Activated T-helper 1 cell treated with anti-CD3 and anti-CD28 coated beads, Interleukin-12 subunit alpha, Interleukin-12 subunit beta, Interleukin-2, Interleukin-4 antibody, amounts not matched to agents 30 ng/mL and 10 ng/mL and 1 ng/mL, durations not matched to agents 14 hours and 24 hours and 36 hours (primary cell): ENCODE measurements at regions not wholly inside any gene's neighbourhood (a gene's known extent, or its start where the extent isn't known, plus 50 kb on each side); places are given as distances from the start of the nearest gene placed in this dataset.

Experiments
- DNase-seq: peaks from one replicate; pipeline ENCODE4 v3.0.0; 2021; ENCODE audit warnings: low spot score
- H3K27ac Mint-ChIP-seq: one replicate; pipeline ENCODE4 v1.8.0; 2021; ENCODE audit warnings: mild to moderate bottlenecking, mixed read lengths
- H3K27me3 Mint-ChIP-seq: one replicate; pipeline ENCODE4 v1.8.0; 2022; ENCODE audit warnings: mild to moderate bottlenecking, moderate library complexity, mixed read lengths; ENCODE audit not compliant: insufficient read depth
- H3K36me3 Mint-ChIP-seq: one replicate; pipeline ENCODE4 v1.8.0; 2021; ENCODE audit warnings: low read depth, mixed read lengths
- H3K4me1 Mint-ChIP-seq: one replicate; pipeline ENCODE4 v1.8.0; 2021; ENCODE audit warnings: low read depth, mixed read lengths
- H3K4me3 Mint-ChIP-seq: one replicate; pipeline ENCODE4 v1.8.0; 2021; ENCODE audit warnings: mild to moderate bottlenecking, moderate library complexity, mixed read lengths
- H3K9me3 Mint-ChIP-seq: one replicate; pipeline ENCODE4 v1.8.0; 2021; ENCODE audit warnings: mixed read lengths
- intact Hi-C: fragments of 100-400 bp; cut with micrococcal nuclease; formaldehyde crosslinking; loops from one replicate; pipeline ENCODE4 v1.15.1; 2024

GRCh38 chr2:137729305-137729704, 235.0 kb upstream of the HNMT start:
- intact Hi-C loops, result no loop called here
- no peak overlapping the region for H3K27ac Mint-ChIP-seq
- no peaks in the 10 kb centered on the region for H3K36me3 Mint-ChIP-seq
- H3K4me3 Mint-ChIP-seq, result no peak overlapping the region
- DNase-seq, result no peak
- H3K4me1 Mint-ChIP-seq, result no peaks in the 10 kb centered on the region
- peaks cover 4% of the 10 kb centered on the region for H3K9me3 Mint-ChIP-seq
- H3K27me3 Mint-ChIP-seq, result no peaks in the 10 kb centered on the region

- Mint-ChIP-seq H3K27me3 (no peaks in the 10 kb centered on the region), H3K4me3 (no peak overlapping the region), H3K9me3 (peaks cover 9% of the 10 kb centered on the region), H3K27ac (no peak overlapping the region), H3K36me3 (no peaks in the 10 kb centered on the region), H3K4me1 (no peaks in the 10 kb centered on the region)
- intact Hi-C loops, result no loop called here
- no peak for DNase-seq
These were observed 226.7 kb upstream of the HNMT start for GRCh38 chr2:137737559-137737958.

GRCh38 chr2:137741784-137742362, 222.4 kb upstream of the HNMT start:
- no peak overlapping the region for H3K4me3 Mint-ChIP-seq
- H3K27me3 Mint-ChIP-seq, result no peaks in the 10 kb centered on the region
- no peak overlapping the region for H3K27ac Mint-ChIP-seq
- H3K4me1 Mint-ChIP-seq, result no peaks in the 10 kb centered on the region
- no peak for DNase-seq
- peaks cover 5% of the 10 kb centered on the region for H3K9me3 Mint-ChIP-seq
- intact Hi-C loops, result no loop called here
- H3K36me3 Mint-ChIP-seq, result no peaks in the 10 kb centered on the region

DNA sequence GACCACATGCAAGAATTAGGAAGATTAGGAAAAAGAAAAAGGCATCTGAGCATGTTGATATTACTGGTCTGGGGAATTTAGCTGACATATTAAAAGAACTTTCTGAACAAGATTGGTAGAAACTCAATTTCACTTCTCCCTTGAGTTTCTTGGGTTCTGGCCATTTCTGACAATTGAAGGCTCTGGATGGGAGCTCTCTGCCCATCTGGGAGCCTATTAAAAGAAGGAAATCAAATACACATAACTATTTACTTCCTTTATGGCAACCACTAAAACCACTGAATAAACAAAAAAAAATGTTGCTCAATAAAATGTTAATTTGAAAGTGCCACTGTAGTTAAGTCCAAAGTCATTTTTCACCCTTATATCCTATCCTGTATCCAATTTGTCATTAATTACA, 216.8 kb upstream of the HNMT start:
- Mint-ChIP-seq H3K4me3 (no peak overlapping the region), H3K27me3 (no peaks in the 10 kb centered on the region), H3K27ac (no peak overlapping the region), H3K4me1 (no peaks in the 10 kb centered on the region), H3K36me3 (no peaks in the 10 kb centered on the region), H3K9me3 (no peaks in the 10 kb centered on the region)
- intact Hi-C loops, result no loop called here
- no peak for DNase-seq

GRCh38 chr2:137748533-137748932, 215.7 kb upstream of the HNMT start:
- H3K27me3 Mint-ChIP-seq, result no peaks in the 10 kb centered on the region

DNA sequence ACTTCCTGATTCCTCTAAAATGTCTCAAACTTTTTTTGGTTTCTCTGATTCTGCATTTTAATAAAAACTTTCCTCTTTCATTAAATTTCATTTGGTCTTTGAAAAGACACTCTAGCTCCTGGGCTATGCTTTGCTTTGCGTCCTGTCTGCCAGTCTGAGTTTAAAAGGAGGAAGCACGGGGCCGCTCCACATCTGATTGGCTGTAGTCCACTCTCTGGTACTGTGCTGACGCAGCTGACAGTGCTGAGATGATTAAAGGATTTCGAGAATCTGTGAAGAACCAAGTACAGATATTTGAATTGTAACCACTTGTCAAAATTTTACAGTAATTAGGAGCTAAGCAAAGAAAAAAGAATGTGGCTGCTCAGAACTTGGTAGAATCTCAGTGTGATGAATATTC, 199.6 kb upstream of the HNMT start:
- no peak overlapping the region for H3K27ac Mint-ChIP-seq
- intact Hi-C loops, result no loop called here
- H3K36me3 Mint-ChIP-seq, result no peaks in the 10 kb centered on the region
- H3K9me3 Mint-ChIP-seq, result peaks cover under 1% of the 10 kb centered on the region
- H3K4me3 Mint-ChIP-seq, result no peak overlapping the region
- no peaks in the 10 kb centered on the region for H3K27me3 Mint-ChIP-seq
- no peak for DNase-seq
- H3K4me1 Mint-ChIP-seq, result no peaks in the 10 kb centered on the region

More at GRCh38 chr2:137748533-137748932, 215.7 kb upstream of the HNMT start:
- no peak overlapping the region for H3K4me3 Mint-ChIP-seq
- no peak for DNase-seq
- H3K27ac Mint-ChIP-seq, result no peak overlapping the region
- no peaks in the 10 kb centered on the region for H3K9me3 Mint-ChIP-seq
- intact Hi-C loops, result no loop called here
- H3K4me1 Mint-ChIP-seq, result no peaks in the 10 kb centered on the region
- H3K36me3 Mint-ChIP-seq, result no peaks in the 10 kb centered on the region

DNA sequence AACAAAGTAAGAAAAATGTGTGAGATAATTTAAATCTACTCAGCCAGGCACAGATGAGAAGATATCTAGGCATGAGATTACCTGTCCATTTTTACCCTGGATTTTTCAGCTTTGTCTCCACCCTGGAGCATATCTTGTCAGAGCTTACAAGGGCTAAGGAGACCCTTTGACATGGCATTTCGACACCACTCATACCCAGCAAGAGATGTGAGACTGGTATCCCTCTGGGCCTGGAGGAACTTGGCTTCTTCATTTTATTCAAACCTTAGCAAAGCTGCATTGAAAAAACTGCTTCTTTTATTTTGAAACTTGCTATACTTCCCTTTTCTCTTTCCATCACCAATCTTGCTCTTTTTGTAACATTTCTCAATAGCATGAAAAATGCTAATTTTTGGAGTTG, 194.9 kb upstream of the HNMT start:
- Mint-ChIP-seq H3K27me3 (no peaks in the 10 kb centered on the region), H3K4me3 (no peak overlapping the region), H3K4me1 (no peaks in the 10 kb centered on the region), H3K27ac (no peak overlapping the region), H3K36me3 (no peaks in the 10 kb centered on the region), H3K9me3 (no peaks in the 10 kb centered on the region)
- intact Hi-C loops, result no loop called here
- no peak for DNase-seq

GRCh38 chr2:137770166-137770565, 194.1 kb upstream of the HNMT start:
- Mint-ChIP-seq H3K4me3 (no peak overlapping the region), H3K9me3 (no peaks in the 10 kb centered on the region), H3K27me3 (no peaks in the 10 kb centered on the region), H3K36me3 (no peaks in the 10 kb centered on the region), H3K27ac (no peak overlapping the region), H3K4me1 (no peaks in the 10 kb centered on the region)
- DNase-seq, result no peak
- intact Hi-C loops, result no loop called here

DNA sequence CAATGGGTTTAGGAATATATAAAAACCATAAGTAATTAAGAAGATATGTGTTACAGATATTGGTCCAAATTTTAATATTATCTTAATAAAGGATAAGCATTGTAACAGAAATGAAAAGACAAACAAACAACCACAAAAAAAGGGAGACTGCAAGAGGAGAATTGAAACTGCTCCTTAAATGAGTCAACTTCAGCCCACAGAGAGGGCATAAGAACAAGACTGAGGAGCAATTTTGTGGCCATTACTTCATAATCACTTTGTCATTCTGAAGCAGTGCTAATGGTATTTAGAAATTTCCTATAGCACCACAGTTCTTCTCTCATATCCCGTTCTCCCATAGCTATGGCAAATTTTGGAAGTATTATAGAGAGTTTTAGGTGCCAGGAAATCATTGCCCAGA, 193.2 kb upstream of the HNMT start:
- DNase-seq, result no peak
- intact Hi-C loops, result no loop called here
- H3K4me3 Mint-ChIP-seq, result no peak overlapping the region
- H3K27me3 Mint-ChIP-seq, result no peaks in the 10 kb centered on the region
- no peaks in the 10 kb centered on the region for H3K36me3 Mint-ChIP-seq
- no peaks in the 10 kb centered on the region for H3K9me3 Mint-ChIP-seq
- H3K4me1 Mint-ChIP-seq, result no peaks in the 10 kb centered on the region
- H3K27ac Mint-ChIP-seq, result no peak overlapping the region

DNA sequence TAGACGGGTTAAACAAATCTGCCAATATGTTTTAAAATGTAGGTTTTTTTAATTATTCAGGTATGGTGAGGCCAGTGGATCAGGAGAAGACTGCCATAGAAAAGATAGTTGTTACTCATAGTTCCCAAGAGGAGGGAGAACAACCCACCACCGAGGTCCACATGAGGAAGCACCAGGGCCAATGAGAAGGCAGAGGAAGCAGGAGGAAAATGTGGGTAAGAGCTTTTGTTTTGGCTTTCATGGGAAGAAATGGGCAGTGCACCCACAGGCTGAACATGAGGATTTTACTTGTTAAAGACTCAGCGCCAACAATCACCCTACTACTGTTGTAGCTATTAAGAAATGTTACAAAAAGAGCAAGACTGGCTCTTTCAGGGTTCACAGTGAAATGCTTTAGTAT, 191.8 kb upstream of the HNMT start:
- Mint-ChIP-seq H3K4me3 (no peak overlapping the region), H3K9me3 (no peaks in the 10 kb centered on the region), H3K27me3 (no peaks in the 10 kb centered on the region), H3K27ac (no peak overlapping the region), H3K36me3 (no peaks in the 10 kb centered on the region), H3K4me1 (no peaks in the 10 kb centered on the region)
- no peak for DNase-seq
- intact Hi-C loops, result no loop called here

DNA sequence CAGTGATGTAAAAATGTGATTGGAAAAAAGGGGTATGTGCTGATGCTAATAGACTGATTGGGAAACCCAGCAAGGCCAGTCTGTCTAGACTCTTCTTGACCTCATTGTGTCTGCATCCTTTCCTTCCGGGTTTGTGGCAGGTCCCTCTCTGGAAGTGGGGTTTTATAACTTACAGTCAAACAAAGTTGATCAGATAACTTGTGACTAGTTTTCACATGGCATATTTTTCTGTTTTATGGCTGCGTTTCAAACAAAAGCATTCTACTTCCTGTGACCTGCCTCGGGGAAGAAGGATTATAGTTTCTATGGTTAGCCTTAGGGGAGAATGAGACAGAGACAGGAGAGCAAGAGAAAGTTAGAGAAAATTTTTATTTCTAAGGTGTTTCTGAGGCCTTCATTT, 188.7 kb upstream of the HNMT start:
- H3K27me3 Mint-ChIP-seq, result no peaks in the 10 kb centered on the region
- H3K4me3 Mint-ChIP-seq, result no peak overlapping the region
- no peak overlapping the region for H3K27ac Mint-ChIP-seq
- H3K4me1 Mint-ChIP-seq, result no peaks in the 10 kb centered on the region
- intact Hi-C loops, result no loop called here
- H3K9me3 Mint-ChIP-seq, result no peaks in the 10 kb centered on the region
- H3K36me3 Mint-ChIP-seq, result no peaks in the 10 kb centered on the region
- no peak for DNase-seq

DNA sequence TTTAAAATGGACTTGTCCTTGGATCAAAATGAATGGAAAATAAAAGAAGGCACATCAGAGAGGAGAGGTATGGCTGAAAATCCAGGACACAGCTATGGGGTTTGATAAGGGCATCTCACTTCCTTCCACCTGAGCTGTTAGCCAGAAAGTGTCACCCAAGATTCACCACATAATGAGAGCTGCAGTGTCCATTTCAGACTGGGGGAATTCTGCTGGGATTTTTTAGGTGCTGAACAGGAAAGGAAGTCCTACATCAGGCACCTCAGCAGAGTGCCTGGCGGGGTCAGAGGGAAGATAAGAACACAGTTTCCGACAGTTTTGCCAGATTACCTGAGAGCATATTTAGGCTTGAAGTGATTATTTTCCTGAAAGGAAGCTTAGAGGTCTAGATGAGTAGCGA, 187.6 kb upstream of the HNMT start:
- Mint-ChIP-seq H3K9me3 (no peaks in the 10 kb centered on the region), H3K27ac (no peak overlapping the region), H3K4me1 (no peaks in the 10 kb centered on the region), H3K4me3 (no peak overlapping the region), H3K27me3 (no peaks in the 10 kb centered on the region), H3K36me3 (no peaks in the 10 kb centered on the region)
- intact Hi-C loops, result no loop called here
- no peak for DNase-seq

DNA sequence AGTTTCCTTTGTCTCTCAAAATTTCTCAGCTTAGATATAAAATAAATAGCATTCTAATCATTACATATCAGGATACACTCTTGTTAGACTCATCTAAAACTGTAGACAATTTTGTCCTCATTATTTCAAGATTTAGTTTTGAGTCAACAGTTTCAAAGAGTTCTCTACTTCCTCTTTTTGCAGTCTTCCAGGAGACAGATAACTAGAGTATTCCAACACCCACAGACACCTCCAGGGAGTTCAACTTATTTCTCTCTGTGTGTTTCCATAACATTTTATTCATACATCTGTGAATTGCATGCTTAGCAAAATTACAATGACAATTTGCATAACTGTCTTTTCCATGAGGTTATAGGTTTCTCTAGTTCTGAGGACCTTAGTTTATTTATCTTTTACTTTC, 166.6 kb upstream of the HNMT start:
- Mint-ChIP-seq H3K36me3 (no peaks in the 10 kb centered on the region), H3K27me3 (no peaks in the 10 kb centered on the region), H3K27ac (no peak overlapping the region), H3K4me1 (no peaks in the 10 kb centered on the region), H3K4me3 (no peak overlapping the region), H3K9me3 (peaks cover 11% of the 10 kb centered on the region)
- DNase-seq, result no peak
- intact Hi-C loops, result no loop called here

- Mint-ChIP-seq H3K4me3 (no peak overlapping the region), H3K27ac (no peak overlapping the region), H3K36me3 (no peaks in the 10 kb centered on the region), H3K27me3 (no peaks in the 10 kb centered on the region), H3K9me3 (peaks cover 11% of the 10 kb centered on the region), H3K4me1 (no peaks in the 10 kb centered on the region)
- DNase-seq, result no peak
- intact Hi-C loops, result no loop called here
These were observed 164.7 kb upstream of the HNMT start for GRCh38 chr2:137799600-137799999.
